Left renal cortex interstitium (tissue), 4 donors: ENCODE measurements at regions not wholly inside any gene's neighbourhood (a gene's known extent, or its start where the extent isn't known, plus 50 kb on each side); places are given as distances from the start of the nearest gene placed in this dataset.

Source experiments
- DNase-seq, 4 donors: peaks; one replicate each; pipeline ENCODE4 v3.0.0-alpha.2; 2013; ENCODE audit warnings: low read depth in 4 of 4, low spot score in 2 of 4, missing footprints in 1 of 4

- no peak for DNase-seq
Observed at GRCh38 chr5:54659700-54660131, 142.2 kb downstream of the SNX18 start.

GRCh38 chr5:54658010-54658409 lies 140.5 kb downstream of the SNX18 start:
- DNase-seq, result no peak

- no peak for DNase-seq
Observed at GRCh38 chr5:54656261-54656728, 138.7 kb downstream of the SNX18 start.

GRCh38 chr5:54655761-54656160 lies 138.2 kb downstream of the SNX18 start:
- DNase-seq, result no peak

- DNase-seq, result no peak
Observed at GRCh38 chr5:54655266-54655665, 137.7 kb downstream of the SNX18 start.

- no peak for DNase-seq
Observed at GRCh38 chr5:54653956-54654614, 136.5 kb downstream of the SNX18 start.

GRCh38 chr5:54651482-54652076 lies 134.0 kb downstream of the SNX18 start:
- no peak for DNase-seq

- DNase-seq, result no peak
Observed at GRCh38 chr5:54649041-54649504, 131.5 kb downstream of the SNX18 start.

GRCh38 chr5:54646356-54647101 lies 129.0 kb downstream of the SNX18 start:
- DNase-seq, result peak in 1 of 4 donors; percentile 36

GRCh38 chr5:54645882-54646355 lies 128.4 kb downstream of the SNX18 start:
- DNase-seq, result no peak

GRCh38 chr5:54644226-54644625 lies 126.7 kb downstream of the SNX18 start:
- DNase-seq, result no peak

- DNase-seq, result no peak
Observed at GRCh38 chr5:54643685-54644106, 126.1 kb downstream of the SNX18 start.

GRCh38 chr5:54639621-54640020 lies 122.1 kb downstream of the SNX18 start:
- no peak for DNase-seq

- no peak for DNase-seq
Observed at GRCh38 chr5:54638106-54638505, 120.5 kb downstream of the SNX18 start.

- no peak for DNase-seq
Observed at GRCh38 chr5:54637654-54638053, 120.1 kb downstream of the SNX18 start.

GRCh38 chr5:54634089-54634488 lies 116.5 kb downstream of the SNX18 start:
- DNase-seq, result no peak

- DNase-seq, result no peak
Observed at GRCh38 chr5:54632131-54632701, 114.7 kb downstream of the SNX18 start.

GRCh38 chr5:54630738-54631359 lies 113.3 kb downstream of the SNX18 start:
- no peak for DNase-seq

GRCh38 chr5:54629115-54629514 lies 111.6 kb downstream of the SNX18 start:
- DNase-seq, result no peak

- DNase-seq, result peak in 1 of 4 donors; percentile 40
Observed at GRCh38 chr5:54628050-54628449, 110.5 kb downstream of the SNX18 start.

GRCh38 chr5:54626407-54626806 lies 108.8 kb downstream of the SNX18 start:
- no peak for DNase-seq
